ENCODE measurements at regions not wholly inside any gene's neighbourhood (a gene's known extent, or its start where the extent isn't known, plus 50 kb on each side); places are given as distances from the start of the nearest gene placed in this dataset.
"Not testable (repeated sequence)": the region's sequence is repeated elsewhere in the genome, so short reads cannot be mapped to it uniquely, and the experiment has no call there.

DNA sequence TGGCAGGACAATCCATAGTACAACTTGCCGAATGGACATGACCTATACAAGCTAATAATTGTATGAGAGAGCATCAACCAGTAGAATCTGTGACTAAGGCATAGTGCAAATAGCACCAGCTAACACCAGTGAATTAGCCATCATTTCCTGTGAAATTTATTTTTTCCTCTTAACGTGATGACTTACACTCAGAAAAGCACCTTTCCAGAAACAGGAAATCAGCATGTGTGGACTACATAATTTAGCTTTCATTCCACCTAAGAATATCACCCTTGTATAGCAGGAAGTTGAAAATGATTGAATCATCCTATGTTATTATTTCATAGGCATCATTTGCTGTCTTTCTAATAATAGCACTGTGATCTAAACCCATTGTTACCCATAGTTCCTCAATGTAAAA lies 1393.4 kb upstream of the PCDH7 start:
- ChIA-PET CTCF (no interaction called here), POLR2A (no interaction called here)

DNA sequence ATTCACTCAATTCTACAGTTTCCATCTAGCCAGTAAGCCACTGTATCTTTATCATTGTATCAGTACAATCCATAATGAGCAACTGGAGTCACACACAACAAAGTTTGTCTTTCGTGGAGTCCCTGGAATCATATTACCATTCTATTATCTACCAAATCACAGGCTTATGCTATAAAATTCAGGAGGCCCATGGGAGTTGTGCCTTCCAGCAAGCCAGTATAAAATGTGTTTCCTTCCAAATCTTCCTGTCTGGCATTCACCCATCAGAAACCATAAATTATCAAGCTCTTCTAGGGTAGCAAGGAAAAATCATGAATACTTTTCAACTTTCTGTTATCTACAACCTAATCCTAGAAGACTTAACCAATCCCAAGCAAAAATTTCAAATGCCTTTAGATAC lies 1383.3 kb upstream of the PCDH7 start:
- POLR2A ChIA-PET: no interaction called here
- no peak for DNase-seq (ENCODE audit: low read depth, low spot score)
- CTCF ChIA-PET: no interaction called here
- TF ChIP-seq, protein P1, sequence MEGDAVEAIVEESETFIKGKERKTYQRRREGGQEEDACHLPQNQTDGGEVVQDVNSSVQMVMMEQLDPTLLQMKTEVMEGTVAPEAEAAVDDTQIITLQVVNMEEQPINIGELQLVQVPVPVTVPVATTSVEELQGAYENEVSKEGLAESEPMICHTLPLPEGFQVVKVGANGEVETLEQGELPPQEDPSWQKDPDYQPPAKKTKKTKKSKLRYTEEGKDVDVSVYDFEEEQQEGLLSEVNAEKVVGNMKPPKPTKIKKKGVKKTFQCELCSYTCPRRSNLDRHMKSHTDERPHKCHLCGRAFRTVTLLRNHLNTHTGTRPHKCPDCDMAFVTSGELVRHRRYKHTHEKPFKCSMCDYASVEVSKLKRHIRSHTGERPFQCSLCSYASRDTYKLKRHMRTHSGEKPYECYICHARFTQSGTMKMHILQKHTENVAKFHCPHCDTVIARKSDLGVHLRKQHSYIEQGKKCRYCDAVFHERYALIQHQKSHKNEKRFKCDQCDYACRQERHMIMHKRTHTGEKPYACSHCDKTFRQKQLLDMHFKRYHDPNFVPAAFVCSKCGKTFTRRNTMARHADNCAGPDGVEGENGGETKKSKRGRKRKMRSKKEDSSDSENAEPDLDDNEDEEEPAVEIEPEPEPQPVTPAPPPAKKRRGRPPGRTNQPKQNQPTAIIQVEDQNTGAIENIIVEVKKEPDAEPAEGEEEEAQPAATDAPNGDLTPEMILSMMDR (IDR thresholded peaks at IDR 0.05; ENCODE audit: insufficient read depth, low read length, missing control alignments): no peak
- no peak overlapping the region for H3K4me3 ChIP-seq (ENCODE audit: low read depth, low read length)

More for the DNA sequence above, 1393.4 kb upstream of the PCDH7 start:
- H3K4me3 ChIP-seq (ENCODE audit: low read depth, low read length): no peak overlapping the region
- TF ChIP-seq, protein P1 (IDR thresholded peaks at IDR 0.05; ENCODE audit: insufficient read depth, low read length, missing control alignments): no peak
- no peak for DNase-seq (ENCODE audit: low read depth, low spot score)

DNA sequence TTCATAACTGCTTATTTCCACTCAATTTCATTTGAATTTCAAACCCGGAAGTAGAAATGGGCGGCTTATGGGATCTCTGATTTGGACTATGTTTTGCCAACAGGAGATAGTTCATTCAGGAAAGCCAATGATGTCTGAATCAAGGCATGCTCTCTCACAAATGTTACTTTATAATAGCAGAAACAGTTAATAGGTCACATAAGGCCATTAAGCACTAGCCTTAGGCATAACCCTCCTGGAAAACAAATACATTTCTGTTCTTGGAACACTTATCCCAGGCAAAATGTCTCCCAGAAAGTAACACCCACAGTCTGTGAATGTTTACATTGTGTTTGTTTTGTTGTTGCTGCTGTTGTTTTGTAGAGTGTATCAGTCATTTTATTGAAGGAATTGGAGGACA lies 1347.2 kb upstream of the PCDH7 start:
- no peak overlapping the region for H3K4me3 ChIP-seq (ENCODE audit: low read depth, low read length)
- TF ChIP-seq, protein P1 (IDR thresholded peaks at IDR 0.05; ENCODE audit: insufficient read depth, low read length, missing control alignments): no peak
- ChIA-PET CTCF (no interaction called here), POLR2A (no interaction called here)
- DNase-seq (ENCODE audit: low read depth, low spot score): no peak

DNA sequence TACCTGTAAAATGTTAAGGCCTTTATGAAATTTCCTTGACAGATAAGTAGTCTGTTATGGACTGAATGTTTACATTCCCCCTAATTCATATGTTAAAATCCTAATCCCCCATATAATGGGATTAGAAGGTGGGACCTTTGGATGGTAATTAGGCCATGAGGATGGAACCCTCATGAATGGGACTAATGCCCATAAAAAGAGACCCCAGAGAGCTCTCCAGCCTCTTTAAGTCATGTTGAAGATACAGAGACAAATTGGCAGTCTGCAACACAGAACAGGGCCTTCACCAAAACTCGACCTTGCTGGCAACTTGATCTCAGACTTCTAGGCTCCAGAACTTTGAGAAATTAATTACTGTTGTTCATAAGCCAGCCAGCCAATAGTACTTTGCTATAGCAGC lies 1344.5 kb upstream of the PCDH7 start:
- ChIA-PET CTCF (no interaction called here), POLR2A (no interaction called here)
- H3K4me3 ChIP-seq (ENCODE audit: low read depth, low read length): no peak overlapping the region
- no peak for DNase-seq (ENCODE audit: low read depth, low spot score)
- TF ChIP-seq, protein P1 (IDR thresholded peaks at IDR 0.05; ENCODE audit: insufficient read depth, low read length, missing control alignments): no peak

DNA sequence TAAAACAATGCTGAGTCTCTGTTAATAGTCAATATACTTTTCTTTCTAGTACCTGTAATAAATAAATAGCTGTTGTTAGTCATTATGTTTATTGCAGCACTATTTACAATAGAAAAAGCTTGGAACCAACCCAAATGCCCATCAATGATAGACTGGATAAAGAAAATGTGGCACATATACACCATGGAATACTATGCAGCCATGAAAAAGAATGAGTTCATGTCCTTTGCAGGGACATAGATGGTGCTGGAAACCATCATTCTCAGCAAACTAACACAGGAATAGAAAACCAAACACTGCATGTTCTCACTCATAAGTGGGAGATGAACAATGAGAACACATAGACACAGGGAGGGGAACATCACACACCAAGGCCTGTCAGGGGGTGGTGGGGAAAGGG lies 1341.9 kb upstream of the PCDH7 start:
- POLR2A ChIA-PET; CTCF ChIA-PET; H3K4me3 ChIP-seq (ENCODE audit: low read depth, low read length); DNase-seq (ENCODE audit: low read depth, low spot score): not testable (repeated sequence)

DNA sequence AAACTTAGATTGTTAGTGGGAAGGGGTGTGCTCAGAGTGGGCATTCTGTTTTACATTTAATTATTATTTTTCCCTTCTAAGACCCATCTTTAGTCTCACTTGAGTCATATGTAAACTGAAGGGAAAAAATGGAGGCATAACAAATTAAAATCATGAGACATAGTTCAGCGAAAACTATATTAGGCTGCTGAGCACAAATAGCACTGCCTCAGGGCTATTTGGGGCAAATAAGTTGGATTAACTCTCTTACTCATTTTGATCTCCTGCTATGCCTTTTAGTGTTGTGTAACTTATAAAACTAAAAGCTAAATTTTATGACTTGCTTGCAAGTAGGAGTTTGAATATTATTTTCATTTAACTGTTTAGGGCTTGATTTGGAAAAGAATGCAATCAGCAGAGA lies 1329.2 kb upstream of the PCDH7 start:
- no peak for DNase-seq (ENCODE audit: low read depth, low spot score)
- TF ChIP-seq, protein P1 (IDR thresholded peaks at IDR 0.05; ENCODE audit: insufficient read depth, low read length, missing control alignments): no peak
- ChIA-PET POLR2A (no interaction called here), CTCF (no interaction called here)
- H3K4me3 ChIP-seq (ENCODE audit: low read depth, low read length): no peak overlapping the region

DNA sequence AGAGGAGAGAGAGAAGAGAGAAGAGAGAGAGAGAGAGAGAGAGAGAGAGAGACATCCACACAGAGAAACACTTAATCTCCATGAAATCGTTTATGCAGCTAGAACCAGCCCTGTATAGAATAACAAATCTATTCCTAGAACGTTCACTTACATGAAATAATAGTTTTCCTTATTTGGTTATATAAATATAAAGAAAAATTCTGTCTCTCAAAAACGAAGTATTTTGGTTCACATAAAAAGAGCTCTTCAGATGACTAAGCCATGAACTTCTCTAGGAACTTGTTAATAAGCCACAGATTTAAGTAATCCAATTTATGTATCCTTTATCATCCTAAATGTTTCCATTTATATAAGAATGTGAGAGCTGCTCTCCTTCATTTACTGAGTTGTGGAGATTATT lies 1315.1 kb upstream of the PCDH7 start:
- ChIA-PET POLR2A (interaction anchor here (0.6 kb wide), 1 partner anchor 41 kb away, joined by 4 read pairs; no protein-coding TSS in a partner anchor), CTCF (no interaction called here)
- TF ChIP-seq, protein P1 (IDR thresholded peaks at IDR 0.05; ENCODE audit: insufficient read depth, low read length, missing control alignments): no peak
- no peak for DNase-seq (ENCODE audit: low read depth, low spot score)
- no peak overlapping the region for H3K4me3 ChIP-seq (ENCODE audit: low read depth, low read length)
